ENCODE measurements at regions not wholly inside any gene's neighbourhood (a gene's known extent, or its start where the extent isn't known, plus 50 kb on each side); places are given as distances from the start of the nearest gene placed in this dataset.

DNA sequence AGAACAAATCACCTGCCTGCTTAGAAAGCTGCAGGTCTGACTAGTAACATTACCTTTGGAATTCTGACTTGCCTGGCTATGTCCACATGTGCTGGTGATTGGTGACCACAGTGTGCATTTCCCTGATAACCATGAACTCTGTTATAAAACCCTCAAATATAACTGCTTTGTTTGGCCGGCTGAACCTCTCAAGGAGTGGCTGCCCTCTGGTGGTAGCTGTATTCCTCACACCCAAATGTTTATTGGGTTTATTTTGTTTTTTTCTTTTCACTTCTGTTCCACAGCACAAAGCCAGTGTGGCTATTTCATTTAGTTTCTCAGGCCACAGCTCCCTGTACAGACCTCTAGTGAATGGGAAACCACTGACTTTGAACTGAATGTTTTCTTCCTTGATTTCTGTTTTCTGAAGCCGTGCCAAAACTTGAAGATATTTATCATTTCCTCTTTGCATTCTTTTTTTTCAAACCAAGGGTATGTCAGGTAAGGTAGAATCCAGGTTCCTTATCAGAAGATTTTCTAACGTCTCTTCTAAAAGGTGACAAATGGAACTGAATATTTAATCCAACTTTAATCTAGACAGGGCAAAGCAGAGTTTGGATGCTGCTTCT lies 549.0 kb upstream of the VRK2 start:
- Histone ChIP-seq H3K27me3 (replicated peaks; ENCODE audit: control insufficient read depth, insufficient read depth, low read length) (no peaks in the 10 kb centered on the region), H3K4me3 (ENCODE audit: low read depth, low read length) (no peak overlapping the region), H3K36me3 (ENCODE audit: control insufficient read depth, insufficient read depth, low read length) (no peaks in the 10 kb centered on the region), H3K4me1 (0 out of 2 replicates have a peak, but pooled peaks cover 4% of the 10 kb centered on the region), H3K9me3 (no peaks in the 10 kb centered on the region)
- Mint-ChIP-seq H3K9me3 (ENCODE audit: unreplicated experiment) (peaks cover 10% of the 10 kb centered on the region), H3K4me3 (ENCODE audit: unreplicated experiment) (no peak overlapping the region), H3K36me3 (ENCODE audit: insufficient read depth, unreplicated experiment) (no peaks in the 10 kb centered on the region), H3K4me1 (ENCODE audit: low read depth, unreplicated experiment) (no peaks in the 10 kb centered on the region), H3K27me3 (ENCODE audit: insufficient read depth, unreplicated experiment) (no peaks in the 10 kb centered on the region), H3K27ac (ENCODE audit: unreplicated experiment) (no peak overlapping the region)
- ChIA-PET CTCF (interaction anchor here (0.6 kb wide), 1 partner anchor 17 kb away, joined by 3 read pairs; no protein-coding TSS in a partner anchor), POLR2A (interaction anchor here (0.6 kb wide), 1 partner anchor 1304 kb away, joined by 3 read pairs; no protein-coding TSS in a partner anchor)
- peak; percentile 52 to 70 for DNase-seq
- no TSS peak for BruUV-seq (replicated peaks)
- TF ChIP-seq, protein P1, sequence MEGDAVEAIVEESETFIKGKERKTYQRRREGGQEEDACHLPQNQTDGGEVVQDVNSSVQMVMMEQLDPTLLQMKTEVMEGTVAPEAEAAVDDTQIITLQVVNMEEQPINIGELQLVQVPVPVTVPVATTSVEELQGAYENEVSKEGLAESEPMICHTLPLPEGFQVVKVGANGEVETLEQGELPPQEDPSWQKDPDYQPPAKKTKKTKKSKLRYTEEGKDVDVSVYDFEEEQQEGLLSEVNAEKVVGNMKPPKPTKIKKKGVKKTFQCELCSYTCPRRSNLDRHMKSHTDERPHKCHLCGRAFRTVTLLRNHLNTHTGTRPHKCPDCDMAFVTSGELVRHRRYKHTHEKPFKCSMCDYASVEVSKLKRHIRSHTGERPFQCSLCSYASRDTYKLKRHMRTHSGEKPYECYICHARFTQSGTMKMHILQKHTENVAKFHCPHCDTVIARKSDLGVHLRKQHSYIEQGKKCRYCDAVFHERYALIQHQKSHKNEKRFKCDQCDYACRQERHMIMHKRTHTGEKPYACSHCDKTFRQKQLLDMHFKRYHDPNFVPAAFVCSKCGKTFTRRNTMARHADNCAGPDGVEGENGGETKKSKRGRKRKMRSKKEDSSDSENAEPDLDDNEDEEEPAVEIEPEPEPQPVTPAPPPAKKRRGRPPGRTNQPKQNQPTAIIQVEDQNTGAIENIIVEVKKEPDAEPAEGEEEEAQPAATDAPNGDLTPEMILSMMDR (IDR thresholded peaks at IDR 0.05; ENCODE audit: insufficient read depth in 1 of 2, low read depth in 1 of 2, low read length in 1 of 2, severe bottlenecking in 1 of 2, unreplicated experiment in 1 of 2): peak; percentile 82 to 83
- intact Hi-C loops (cut with micrococcal nuclease; ENCODE audit: unreplicated experiment): loop anchor here (1.0 to 10.0 kb wide), 6 partner anchors 43 to 1305 kb away; no protein-coding TSS in a partner anchor

DNA sequence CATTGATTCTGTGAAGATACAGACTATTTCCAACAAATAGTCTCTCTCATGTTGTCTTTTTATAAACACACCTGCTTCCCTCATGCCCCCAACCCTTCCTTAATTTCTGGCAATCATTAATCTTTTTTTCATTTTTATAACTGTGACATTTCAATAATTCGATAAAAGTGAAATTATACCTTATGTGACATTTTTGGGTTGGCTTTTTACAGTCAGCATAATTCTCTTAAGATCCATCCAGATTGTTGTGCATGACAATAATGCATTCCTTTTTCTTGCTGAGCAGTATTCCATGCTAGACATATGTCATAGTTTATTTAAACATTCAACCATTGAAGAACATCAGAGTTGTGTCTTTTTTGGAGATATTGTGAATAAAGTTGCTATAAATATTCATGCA lies 541.8 kb upstream of the VRK2 start:
- Mint-ChIP-seq H3K4me1 (ENCODE audit: low read depth, unreplicated experiment) (no peaks in the 10 kb centered on the region), H3K4me3 (ENCODE audit: unreplicated experiment) (no peak overlapping the region), H3K9me3 (ENCODE audit: unreplicated experiment) (no peaks in the 10 kb centered on the region), H3K27me3 (ENCODE audit: insufficient read depth, unreplicated experiment) (no peaks in the 10 kb centered on the region), H3K36me3 (ENCODE audit: insufficient read depth, unreplicated experiment) (no peaks in the 10 kb centered on the region), H3K27ac (ENCODE audit: unreplicated experiment) (no peak overlapping the region)
- H3K9me3 ChIP-seq: no peaks in the 10 kb centered on the region
- BruUV-seq (replicated peaks): no TSS peak
- H3K4me3 ChIP-seq (ENCODE audit: low read depth, low read length): no peak overlapping the region
- intact Hi-C loops (cut with micrococcal nuclease; ENCODE audit: unreplicated experiment): no loop called here
- no peaks in the 10 kb centered on the region for H3K36me3 ChIP-seq (ENCODE audit: control insufficient read depth, insufficient read depth, low read length)
- no peaks in the 10 kb centered on the region for H3K27me3 ChIP-seq (replicated peaks; ENCODE audit: control insufficient read depth, insufficient read depth, low read length)
- ChIA-PET POLR2A (no interaction called here), CTCF (no interaction called here)
- no peak for DNase-seq
- H3K4me1 ChIP-seq: no peaks in the 10 kb centered on the region
- TF ChIP-seq, protein P1 (IDR thresholded peaks at IDR 0.05; ENCODE audit: insufficient read depth in 1 of 2, low read depth in 1 of 2, low read length in 1 of 2, severe bottlenecking in 1 of 2, unreplicated experiment in 1 of 2): no peak

DNA sequence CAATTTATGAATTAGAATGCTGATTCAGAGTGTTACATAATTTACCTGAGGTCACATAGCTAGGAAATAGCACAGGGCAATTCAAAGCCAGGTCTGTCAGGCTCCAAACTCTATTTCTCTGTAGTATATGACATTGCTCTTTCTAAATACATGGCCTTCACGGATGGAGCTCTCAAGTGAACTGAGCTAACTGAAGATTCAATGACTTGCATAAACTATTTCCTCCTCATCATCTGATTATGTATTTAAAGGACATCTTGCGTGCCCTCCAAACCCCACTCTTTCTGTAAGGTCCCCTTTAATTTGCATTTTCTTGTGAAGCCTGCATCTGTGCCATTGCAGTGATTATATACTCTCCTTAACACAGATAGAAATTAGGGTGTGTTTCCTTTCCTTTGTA lies 537.4 kb upstream of the VRK2 start:
- intact Hi-C loops (cut with micrococcal nuclease; ENCODE audit: unreplicated experiment): no loop called here
- H3K9me3 ChIP-seq: no peaks in the 10 kb centered on the region
- no peak for DNase-seq
- H3K4me3 Mint-ChIP-seq (ENCODE audit: unreplicated experiment): no peak overlapping the region
- no peaks in the 10 kb centered on the region for H3K4me1 Mint-ChIP-seq (ENCODE audit: low read depth, unreplicated experiment)
- no peaks in the 10 kb centered on the region for H3K27me3 ChIP-seq (replicated peaks; ENCODE audit: control insufficient read depth, insufficient read depth, low read length)
- no peak overlapping the region for H3K4me3 ChIP-seq (ENCODE audit: low read depth, low read length)
- no peaks in the 10 kb centered on the region for H3K36me3 ChIP-seq (ENCODE audit: control insufficient read depth, insufficient read depth, low read length)
- POLR2A ChIA-PET: no interaction called here
- CTCF ChIA-PET: no interaction called here
- H3K9me3 Mint-ChIP-seq (ENCODE audit: unreplicated experiment): no peaks in the 10 kb centered on the region
- no peaks in the 10 kb centered on the region for H3K27me3 Mint-ChIP-seq (ENCODE audit: insufficient read depth, unreplicated experiment)
- H3K4me1 ChIP-seq: no peaks in the 10 kb centered on the region
- BruUV-seq (replicated peaks): no TSS peak
- TF ChIP-seq, protein P1 (IDR thresholded peaks at IDR 0.05; ENCODE audit: insufficient read depth in 1 of 2, low read depth in 1 of 2, low read length in 1 of 2, severe bottlenecking in 1 of 2, unreplicated experiment in 1 of 2): no peak
- no peak overlapping the region for H3K27ac Mint-ChIP-seq (ENCODE audit: unreplicated experiment)
- no peaks in the 10 kb centered on the region for H3K36me3 Mint-ChIP-seq (ENCODE audit: insufficient read depth, unreplicated experiment)

Data from Caco-2 (cell line).